ENCODE measurements at regions not wholly inside any gene's neighbourhood (a gene's known extent, or its start where the extent isn't known, plus 50 kb on each side); places are given as distances from the start of the nearest gene placed in this dataset.

DNA sequence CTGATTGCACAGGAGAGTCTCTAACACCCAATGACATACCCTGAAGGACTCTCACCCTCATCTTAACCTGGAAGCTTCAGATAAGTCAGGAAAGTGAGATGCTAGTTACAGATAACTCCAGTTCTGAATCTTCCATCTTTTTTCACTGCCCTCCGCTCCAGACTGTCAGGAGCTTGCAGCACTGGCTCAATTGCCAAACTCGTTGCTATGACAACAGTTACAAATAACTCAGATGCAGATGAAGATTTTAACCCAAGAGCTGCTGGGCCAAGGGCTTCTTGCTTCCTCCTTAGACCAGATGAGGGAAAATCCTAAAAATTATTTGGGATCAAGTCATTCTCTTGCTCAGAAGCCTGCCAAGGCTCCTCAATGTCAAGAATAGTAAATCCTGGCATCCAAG lies 109.1 kb upstream of the HUWE1 start:
- TF ChIP-seq, protein P1, sequence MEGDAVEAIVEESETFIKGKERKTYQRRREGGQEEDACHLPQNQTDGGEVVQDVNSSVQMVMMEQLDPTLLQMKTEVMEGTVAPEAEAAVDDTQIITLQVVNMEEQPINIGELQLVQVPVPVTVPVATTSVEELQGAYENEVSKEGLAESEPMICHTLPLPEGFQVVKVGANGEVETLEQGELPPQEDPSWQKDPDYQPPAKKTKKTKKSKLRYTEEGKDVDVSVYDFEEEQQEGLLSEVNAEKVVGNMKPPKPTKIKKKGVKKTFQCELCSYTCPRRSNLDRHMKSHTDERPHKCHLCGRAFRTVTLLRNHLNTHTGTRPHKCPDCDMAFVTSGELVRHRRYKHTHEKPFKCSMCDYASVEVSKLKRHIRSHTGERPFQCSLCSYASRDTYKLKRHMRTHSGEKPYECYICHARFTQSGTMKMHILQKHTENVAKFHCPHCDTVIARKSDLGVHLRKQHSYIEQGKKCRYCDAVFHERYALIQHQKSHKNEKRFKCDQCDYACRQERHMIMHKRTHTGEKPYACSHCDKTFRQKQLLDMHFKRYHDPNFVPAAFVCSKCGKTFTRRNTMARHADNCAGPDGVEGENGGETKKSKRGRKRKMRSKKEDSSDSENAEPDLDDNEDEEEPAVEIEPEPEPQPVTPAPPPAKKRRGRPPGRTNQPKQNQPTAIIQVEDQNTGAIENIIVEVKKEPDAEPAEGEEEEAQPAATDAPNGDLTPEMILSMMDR (IDR thresholded peaks at IDR 0.05), result no peak
- no peak for TF ChIP-seq POLR2A (IDR thresholded peaks at IDR 0.05)

Measured in lower leg skin (tissue), 3 donors.